Activated CD4-positive, alpha-beta T cell treated with anti-CD3 and anti-CD28 coated beads for 36 hours (primary cell): ENCODE measurements at regions not wholly inside any gene's neighbourhood (a gene's known extent, or its start where the extent isn't known, plus 50 kb on each side); places are given as distances from the start of the nearest gene placed in this dataset.

Source experiments
- ATAC-seq: fragments of 200-7000 bp; cut with Tn5 transposase; one replicate; pipeline ENCODE4 v1.10.0; 2021; ENCODE audit warnings: mild to moderate bottlenecking, moderate library complexity
- CTCF ChIA-PET: fragments of 350-600 bp; sonication (Branson Sonifier 250); formaldehyde crosslinking; loops from one replicate; lab custom pipeline; 2021; ENCODE audit warnings: antibody characterized with exemption; lab: Charles Lee
- POLR2A ChIA-PET: fragments of 350-600 bp; sonication (Branson Sonifier 250); formaldehyde crosslinking; loops from one replicate; lab custom pipeline; 2021; ENCODE audit warnings: antibody characterized with exemption, inconsistent platforms; lab: Charles Lee
- DNase-seq: peaks from one replicate; pipeline ENCODE4 v3.0.0-alpha.2; 2020
- H3K27ac Mint-ChIP-seq: one replicate; pipeline ENCODE4 v1.8.0; 2021; ENCODE audit warnings: mixed read lengths
- H3K27me3 Mint-ChIP-seq: one replicate; pipeline ENCODE4 v1.8.0; 2021; ENCODE audit warnings: mixed read lengths
- H3K36me3 Mint-ChIP-seq: one replicate; pipeline ENCODE4 v1.8.0; 2021; ENCODE audit warnings: low read depth, mixed read lengths
- H3K4me1 Mint-ChIP-seq: one replicate; pipeline ENCODE4 v1.8.0; 2021; ENCODE audit warnings: mixed read lengths
- H3K4me3 Mint-ChIP-seq: one replicate; pipeline ENCODE4 v1.8.0; 2021; ENCODE audit warnings: mild to moderate bottlenecking, moderate library complexity, mixed read lengths
- H3K9me3 Mint-ChIP-seq: one replicate; pipeline ENCODE4 v1.8.0; 2021; ENCODE audit warnings: low read depth, mixed read lengths
- intact Hi-C, 2 experiments: fragments of 100-400 bp; cut with DNase I in 1 of 2; cut with micrococcal nuclease in 1 of 2; formaldehyde crosslinking; loops; one replicate each; pipeline versions ENCODE4 v1.14.2 to v1.15.1; 2022 to 2024; cut with DNase I, micrococcal nuclease

- peaks cover 2% of the 10 kb centered on the region for H3K4me1 Mint-ChIP-seq
- ATAC-seq, result no peak
- no peak for DNase-seq
- no peak overlapping the region for H3K27ac Mint-ChIP-seq
- POLR2A ChIA-PET, result no interaction called here
- no peak overlapping the region for H3K4me3 Mint-ChIP-seq
- intact Hi-C loops, result no loop called here
- H3K9me3 Mint-ChIP-seq, result no peaks in the 10 kb centered on the region
- CTCF ChIA-PET, result interaction anchor here (1.2 kb wide), 1 partner anchor 16 kb away, joined by 3 read pairs; no protein-coding TSS in a partner anchor
- peaks cover 4% of the 10 kb centered on the region for H3K27me3 Mint-ChIP-seq
- H3K36me3 Mint-ChIP-seq, result no peaks in the 10 kb centered on the region
Measured at GRCh38 chr12:107277855-107278254, 184.5 kb upstream of the CRY1 start.

GRCh38 chr12:107282628-107283027 is 189.3 kb upstream of the CRY1 start:
- Mint-ChIP-seq H3K4me3 (no peak overlapping the region), H3K27me3 (no peaks in the 10 kb centered on the region), H3K27ac (no peak overlapping the region), H3K9me3 (no peaks in the 10 kb centered on the region), H3K4me1 (peaks cover 5% of the 10 kb centered on the region), H3K36me3 (no peaks in the 10 kb centered on the region)
- ATAC-seq (no peak), DNase-seq (no peak)
- CTCF ChIA-PET, result no interaction called here
- intact Hi-C loops, result no loop called here
- POLR2A ChIA-PET, result no interaction called here

GRCh38 chr12:107283652-107284051 is 190.3 kb upstream of the CRY1 start:
- POLR2A ChIA-PET, result no interaction called here

GRCh38 chr12:107284692-107285091 is 191.3 kb upstream of the CRY1 start:
- H3K27ac Mint-ChIP-seq, result no peak overlapping the region
- intact Hi-C loops, result no loop called here
- H3K9me3 Mint-ChIP-seq, result no peaks in the 10 kb centered on the region
- H3K4me1 Mint-ChIP-seq, result peaks cover 8% of the 10 kb centered on the region
- POLR2A ChIA-PET, result no interaction called here
- H3K36me3 Mint-ChIP-seq, result no peaks in the 10 kb centered on the region
- H3K27me3 Mint-ChIP-seq, result no peaks in the 10 kb centered on the region
- ATAC-seq, result no peak
- no peak for DNase-seq
- H3K4me3 Mint-ChIP-seq, result no peak overlapping the region
- CTCF ChIA-PET, result interaction anchor here (0.6 kb wide), 1 partner anchor 125 kb away, joined by 3 read pairs; no protein-coding TSS in a partner anchor

More at GRCh38 chr12:107283652-107284051, 190.3 kb upstream of the CRY1 start:
- CTCF ChIA-PET, result no interaction called here
- ATAC-seq (no peak), DNase-seq (no peak)
- intact Hi-C loops, result no loop called here
- Mint-ChIP-seq H3K27me3 (no peaks in the 10 kb centered on the region), H3K4me1 (peaks cover 8% of the 10 kb centered on the region), H3K27ac (no peak overlapping the region), H3K36me3 (no peaks in the 10 kb centered on the region), H3K9me3 (no peaks in the 10 kb centered on the region), H3K4me3 (no peak overlapping the region)

- ATAC-seq (peak; percentile 97), DNase-seq (peak; percentile 65)
- CTCF ChIA-PET, result no interaction called here
- POLR2A ChIA-PET, result no interaction called here
- Mint-ChIP-seq H3K36me3 (no peaks in the 10 kb centered on the region), H3K4me1 (peaks cover 8% of the 10 kb centered on the region), H3K27me3 (no peaks in the 10 kb centered on the region), H3K4me3 (no peak overlapping the region), H3K9me3 (no peaks in the 10 kb centered on the region), H3K27ac (peak overlapping the region; percentile 61)
- intact Hi-C loops, result loop anchor here (1.0 to 2.0 kb wide), 3 partner anchors 31 to 81 kb away; a partner anchor contains a TSS
Measured at GRCh38 chr12:107287436-107288413, 194.4 kb upstream of the CRY1 start.

- Mint-ChIP-seq H3K27me3 (no peaks in the 10 kb centered on the region), H3K27ac (no peak overlapping the region), H3K36me3 (no peaks in the 10 kb centered on the region), H3K4me3 (no peak overlapping the region), H3K9me3 (no peaks in the 10 kb centered on the region), H3K4me1 (peaks cover 8% of the 10 kb centered on the region)
- ATAC-seq (no peak), DNase-seq (no peak)
- POLR2A ChIA-PET, result no interaction called here
- intact Hi-C loops, result no loop called here
- CTCF ChIA-PET, result no interaction called here
Measured at GRCh38 chr12:107288414-107289127, 195.2 kb upstream of the CRY1 start.

- intact Hi-C loops, result no loop called here
Measured at GRCh38 chr12:107291018-107291417, 197.7 kb upstream of the CRY1 start.

GRCh38 chr12:107296681-107297089 is 203.3 kb upstream of the CRY1 start:
- ATAC-seq (no peak), DNase-seq (no peak)
- H3K9me3 Mint-ChIP-seq, result no peaks in the 10 kb centered on the region
- CTCF ChIA-PET, result interaction anchor here (0.5 to 1.0 kb wide), 3 partner anchors 16 to 1039 kb away, joined by 3 to 4 read pairs (median 3); no protein-coding TSS in a partner anchor
- H3K36me3 Mint-ChIP-seq, result no peaks in the 10 kb centered on the region
- no peak overlapping the region for H3K4me3 Mint-ChIP-seq
- H3K4me1 Mint-ChIP-seq, result peaks cover 4% of the 10 kb centered on the region
- H3K27me3 Mint-ChIP-seq, result no peaks in the 10 kb centered on the region
- H3K27ac Mint-ChIP-seq, result no peak overlapping the region
- POLR2A ChIA-PET, result no interaction called here
- intact Hi-C loops, result no loop called here

More at GRCh38 chr12:107291018-107291417, 197.7 kb upstream of the CRY1 start:
- H3K9me3 Mint-ChIP-seq, result no peaks in the 10 kb centered on the region
- H3K4me3 Mint-ChIP-seq, result no peak overlapping the region
- H3K27ac Mint-ChIP-seq, result no peak overlapping the region
- ATAC-seq (no peak), DNase-seq (no peak)
- ChIA-PET CTCF (no interaction called here), POLR2A (no interaction called here)
- H3K27me3 Mint-ChIP-seq, result no peaks in the 10 kb centered on the region
- H3K36me3 Mint-ChIP-seq, result no peaks in the 10 kb centered on the region
- H3K4me1 Mint-ChIP-seq, result peaks cover 8% of the 10 kb centered on the region

GRCh38 chr12:107302649-107303341 is 209.4 kb upstream of the CRY1 start:
- Mint-ChIP-seq H3K27me3 (no peaks in the 10 kb centered on the region), H3K27ac (no peak overlapping the region), H3K9me3 (no peaks in the 10 kb centered on the region), H3K4me1 (no peaks in the 10 kb centered on the region), H3K4me3 (no peak overlapping the region), H3K36me3 (no peaks in the 10 kb centered on the region)
- ChIA-PET CTCF (interaction anchor here (0.9 kb wide), 1 partner anchor 9 kb away, joined by 3 read pairs; no protein-coding TSS in a partner anchor), POLR2A (no interaction called here)
- no peak for DNase-seq
- intact Hi-C loops, result no loop called here
- no peak for ATAC-seq

GRCh38 chr12:107304588-107305532 is 211.5 kb upstream of the CRY1 start:
- H3K9me3 Mint-ChIP-seq, result no peaks in the 10 kb centered on the region
- DNase-seq, result no peak
- POLR2A ChIA-PET, result no interaction called here
- peaks cover 13% of the 10 kb centered on the region for H3K4me1 Mint-ChIP-seq
- H3K27me3 Mint-ChIP-seq, result no peaks in the 10 kb centered on the region
- no peak overlapping the region for H3K4me3 Mint-ChIP-seq
- ATAC-seq, result no peak
- no peaks in the 10 kb centered on the region for H3K36me3 Mint-ChIP-seq
- CTCF ChIA-PET, result interaction anchor here (0.9 to 1.0 kb wide), 2 partner anchors 15 to 174 kb away, joined by 3 read pairs; no protein-coding TSS in a partner anchor
- intact Hi-C loops, result no loop called here
- H3K27ac Mint-ChIP-seq, result no peak overlapping the region
